ENCODE measurements at regions not wholly inside any gene's neighbourhood (a gene's known extent, or its start where the extent isn't known, plus 50 kb on each side); places are given as distances from the start of the nearest gene placed in this dataset.

GRCh38 chr3:115217678-115218451 is 70.8 kb upstream of the ZBTB20 start:
- Histone ChIP-seq H3K27ac (ENCODE audit: insufficient read depth, low read length) (no peak overlapping the region), H3K36me3 (ENCODE audit: control insufficient read depth, insufficient read depth, low read length) (no peaks in the 10 kb centered on the region), H3K4me3 (replicated peaks in 1 of 4; ENCODE audit: control extremely low read depth in 1 of 4, insufficient read depth in 1 of 4, low read depth in 3 of 4, low read length in 4 of 4) (peak overlapping the region in 1 of 4 experiments; percentile 5), H3K27me3 (ENCODE audit: control insufficient read depth, insufficient read depth, low read length) (no peaks in the 10 kb centered on the region), H3K4me1 (ENCODE audit: control insufficient read depth, extremely low read depth, insufficient read depth, low read length) (peaks cover 6% of the 10 kb centered on the region), H4K20me1 (ENCODE audit: control insufficient read depth, extremely low read depth, insufficient read depth, low read length) (no peaks in the 10 kb centered on the region), H2AFZ (ENCODE audit: low read length) (peak overlapping the region; percentile 10), H3K4me2 (ENCODE audit: extremely low read depth, insufficient read depth, low read length) (peak overlapping the region; percentile 81), H3K9ac (ENCODE audit: insufficient read depth, low read length) (no peak overlapping the region), H3K79me2 (ENCODE audit: control insufficient read depth, insufficient read depth, low read length) (no peaks in the 10 kb centered on the region), H3K9me3 (ENCODE audit: control insufficient read depth, insufficient read depth, low read depth, low read length) (no peaks in the 10 kb centered on the region)
- peak; percentile 80 to 83 for DNase-seq (ENCODE audit: low read depth in 2 of 2)
- TF ChIP-seq CTCF (conservative IDR thresholded peaks at IDR 0.05 in 1 of 2, IDR thresholded peaks at IDR 0.05 in 1 of 2; ENCODE audit: low read depth in 1 of 2, low read length in 2 of 2): peak; percentile 75 to 76
- TF ChIP-seq EZH2 (IDR thresholded peaks at IDR 0.05; ENCODE audit: low read length, missing control alignments): no peak

- no peak for DNase-seq (ENCODE audit: low read depth in 2 of 2)
- Histone ChIP-seq H3K4me3 (replicated peaks in 1 of 4; ENCODE audit: control extremely low read depth in 1 of 4, insufficient read depth in 1 of 4, low read depth in 3 of 4, low read length in 4 of 4) (no peak overlapping the region), H3K27me3 (ENCODE audit: control insufficient read depth, insufficient read depth, low read length) (no peaks in the 10 kb centered on the region), H3K79me2 (ENCODE audit: control insufficient read depth, insufficient read depth, low read length) (no peaks in the 10 kb centered on the region), H4K20me1 (ENCODE audit: control insufficient read depth, extremely low read depth, insufficient read depth, low read length) (no peaks in the 10 kb centered on the region), H2AFZ (ENCODE audit: low read length) (no peak overlapping the region), H3K36me3 (ENCODE audit: control insufficient read depth, insufficient read depth, low read length) (no peaks in the 10 kb centered on the region), H3K4me2 (ENCODE audit: extremely low read depth, insufficient read depth, low read length) (no peak overlapping the region), H3K27ac (ENCODE audit: insufficient read depth, low read length) (no peak overlapping the region), H3K9me3 (ENCODE audit: control insufficient read depth, insufficient read depth, low read depth, low read length) (no peaks in the 10 kb centered on the region), H3K9ac (ENCODE audit: insufficient read depth, low read length) (no peak overlapping the region), H3K4me1 (ENCODE audit: control insufficient read depth, extremely low read depth, insufficient read depth, low read length) (peaks cover 6% of the 10 kb centered on the region)
- TF ChIP-seq EZH2 (IDR thresholded peaks at IDR 0.05; ENCODE audit: low read length, missing control alignments) (no peak), CTCF (conservative IDR thresholded peaks at IDR 0.05 in 1 of 2, IDR thresholded peaks at IDR 0.05 in 1 of 2; ENCODE audit: low read depth in 1 of 2, low read length in 2 of 2) (no peak)
Measured at GRCh38 chr3:115218859-115219258, 71.8 kb upstream of the ZBTB20 start.

- H3K9ac ChIP-seq (ENCODE audit: insufficient read depth, low read length): no peak overlapping the region
- no peak overlapping the region for H3K4me2 ChIP-seq (ENCODE audit: extremely low read depth, insufficient read depth, low read length)
- H3K4me3 ChIP-seq (replicated peaks in 1 of 4; ENCODE audit: control extremely low read depth in 1 of 4, insufficient read depth in 1 of 4, low read depth in 3 of 4, low read length in 4 of 4): no peak overlapping the region
- H3K9me3 ChIP-seq (ENCODE audit: control insufficient read depth, insufficient read depth, low read depth, low read length): no peaks in the 10 kb centered on the region
- no peaks in the 10 kb centered on the region for H3K79me2 ChIP-seq (ENCODE audit: control insufficient read depth, insufficient read depth, low read length)
- no peak for DNase-seq (ENCODE audit: low read depth in 2 of 2)
- no peaks in the 10 kb centered on the region for H3K4me1 ChIP-seq (ENCODE audit: control insufficient read depth, extremely low read depth, insufficient read depth, low read length)
- H3K27ac ChIP-seq (ENCODE audit: insufficient read depth, low read length): no peak overlapping the region
- H4K20me1 ChIP-seq (ENCODE audit: control insufficient read depth, extremely low read depth, insufficient read depth, low read length): no peaks in the 10 kb centered on the region
- H3K36me3 ChIP-seq (ENCODE audit: control insufficient read depth, insufficient read depth, low read length): no peaks in the 10 kb centered on the region
- H2AFZ ChIP-seq (ENCODE audit: low read length): no peak overlapping the region
- TF ChIP-seq CTCF (conservative IDR thresholded peaks at IDR 0.05 in 1 of 2, IDR thresholded peaks at IDR 0.05 in 1 of 2; ENCODE audit: low read depth in 1 of 2, low read length in 2 of 2) (no peak), EZH2 (IDR thresholded peaks at IDR 0.05; ENCODE audit: low read length, missing control alignments) (no peak)
- no peaks in the 10 kb centered on the region for H3K27me3 ChIP-seq (ENCODE audit: control insufficient read depth, insufficient read depth, low read length)
Measured at GRCh38 chr3:115224687-115225086, 77.6 kb upstream of the ZBTB20 start.
